ENCODE measurements at regions not wholly inside any gene's neighbourhood (a gene's known extent, or its start where the extent isn't known, plus 50 kb on each side); places are given as distances from the start of the nearest gene placed in this dataset.

DNA sequence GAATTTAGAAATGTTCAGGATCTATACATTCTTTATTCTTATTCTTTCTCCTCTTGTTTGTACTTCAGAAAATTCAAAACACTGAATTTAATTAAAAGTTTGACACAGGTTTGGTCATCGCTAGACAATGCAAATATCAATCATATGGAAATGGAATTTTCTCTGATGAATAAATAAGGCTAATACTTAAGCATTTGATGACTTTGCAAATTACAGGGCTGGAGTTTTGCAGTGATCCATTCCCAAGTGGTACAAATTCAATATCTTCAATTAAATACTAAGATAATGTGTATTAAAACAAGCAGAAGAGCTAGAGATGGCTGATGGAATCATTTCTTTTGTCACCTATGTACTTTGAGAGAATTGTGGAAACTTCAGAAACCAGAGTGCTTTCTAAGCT, 439.6 kb downstream of the DYNC2H1 start:
- no peaks in the 10 kb centered on the region for H3K27me3 Mint-ChIP-seq (ENCODE audit: unreplicated experiment)
- H3K27ac Mint-ChIP-seq (ENCODE audit: unreplicated experiment): no peak overlapping the region
- no peaks in the 10 kb centered on the region for H3K36me3 Mint-ChIP-seq (ENCODE audit: unreplicated experiment)
- no peak for DNase-seq (ENCODE audit: extremely low spot score, unreplicated experiment)
- no peak overlapping the region for H3K4me3 Mint-ChIP-seq (ENCODE audit: unreplicated experiment)
- peaks cover 10% of the 10 kb centered on the region for H3K4me1 Mint-ChIP-seq (ENCODE audit: unreplicated experiment)
- no peaks in the 10 kb centered on the region for H3K9me3 Mint-ChIP-seq (ENCODE audit: unreplicated experiment)
- TF ChIP-seq, protein P1, sequence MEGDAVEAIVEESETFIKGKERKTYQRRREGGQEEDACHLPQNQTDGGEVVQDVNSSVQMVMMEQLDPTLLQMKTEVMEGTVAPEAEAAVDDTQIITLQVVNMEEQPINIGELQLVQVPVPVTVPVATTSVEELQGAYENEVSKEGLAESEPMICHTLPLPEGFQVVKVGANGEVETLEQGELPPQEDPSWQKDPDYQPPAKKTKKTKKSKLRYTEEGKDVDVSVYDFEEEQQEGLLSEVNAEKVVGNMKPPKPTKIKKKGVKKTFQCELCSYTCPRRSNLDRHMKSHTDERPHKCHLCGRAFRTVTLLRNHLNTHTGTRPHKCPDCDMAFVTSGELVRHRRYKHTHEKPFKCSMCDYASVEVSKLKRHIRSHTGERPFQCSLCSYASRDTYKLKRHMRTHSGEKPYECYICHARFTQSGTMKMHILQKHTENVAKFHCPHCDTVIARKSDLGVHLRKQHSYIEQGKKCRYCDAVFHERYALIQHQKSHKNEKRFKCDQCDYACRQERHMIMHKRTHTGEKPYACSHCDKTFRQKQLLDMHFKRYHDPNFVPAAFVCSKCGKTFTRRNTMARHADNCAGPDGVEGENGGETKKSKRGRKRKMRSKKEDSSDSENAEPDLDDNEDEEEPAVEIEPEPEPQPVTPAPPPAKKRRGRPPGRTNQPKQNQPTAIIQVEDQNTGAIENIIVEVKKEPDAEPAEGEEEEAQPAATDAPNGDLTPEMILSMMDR (IDR thresholded peaks at IDR 0.05): no peak

- Mint-ChIP-seq H3K27me3 (ENCODE audit: unreplicated experiment) (no peaks in the 10 kb centered on the region), H3K36me3 (ENCODE audit: unreplicated experiment) (no peaks in the 10 kb centered on the region), H3K27ac (ENCODE audit: unreplicated experiment) (no peak overlapping the region), H3K4me3 (ENCODE audit: unreplicated experiment) (no peak overlapping the region), H3K9me3 (ENCODE audit: unreplicated experiment) (no peaks in the 10 kb centered on the region), H3K4me1 (ENCODE audit: unreplicated experiment) (peaks cover 10% of the 10 kb centered on the region)
- TF ChIP-seq, protein P1 (IDR thresholded peaks at IDR 0.05): no peak
- no peak for DNase-seq (ENCODE audit: extremely low spot score, unreplicated experiment)
These were observed 441.6 kb downstream of the DYNC2H1 start for GRCh38 chr11:103550811-103551210.

DNA sequence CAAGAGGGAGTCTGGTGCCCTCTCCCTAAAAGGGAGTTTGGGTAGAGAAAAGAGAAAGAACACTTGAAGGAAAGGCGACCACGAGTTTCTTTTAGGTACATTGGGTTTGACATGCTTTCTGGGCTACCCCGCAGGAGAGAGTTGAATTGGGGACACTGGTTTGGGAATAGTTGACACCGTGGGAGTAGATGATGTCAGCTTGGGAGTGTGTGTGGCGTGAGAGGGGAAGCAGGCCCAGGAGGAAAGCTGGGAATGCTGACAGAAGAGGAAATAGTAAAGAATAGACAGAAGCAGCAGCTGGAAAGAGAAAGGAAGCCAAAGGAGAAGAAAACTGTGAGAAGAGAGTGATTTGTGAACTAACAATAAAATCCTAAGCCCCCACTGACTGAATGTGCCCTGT, 442.9 kb downstream of the DYNC2H1 start:
- H3K27me3 Mint-ChIP-seq (ENCODE audit: unreplicated experiment): no peaks in the 10 kb centered on the region
- TF ChIP-seq, protein P1 (IDR thresholded peaks at IDR 0.05): no peak
- no peak for DNase-seq (ENCODE audit: extremely low spot score, unreplicated experiment)
- H3K4me3 Mint-ChIP-seq (ENCODE audit: unreplicated experiment): no peak overlapping the region
- H3K27ac Mint-ChIP-seq (ENCODE audit: unreplicated experiment): no peak overlapping the region
- peaks cover 7% of the 10 kb centered on the region for H3K4me1 Mint-ChIP-seq (ENCODE audit: unreplicated experiment)
- H3K36me3 Mint-ChIP-seq (ENCODE audit: unreplicated experiment): no peaks in the 10 kb centered on the region
- no peaks in the 10 kb centered on the region for H3K9me3 Mint-ChIP-seq (ENCODE audit: unreplicated experiment)

- Mint-ChIP-seq H3K4me3 (ENCODE audit: unreplicated experiment) (no peak overlapping the region), H3K27ac (ENCODE audit: unreplicated experiment) (no peak overlapping the region), H3K4me1 (ENCODE audit: unreplicated experiment) (peaks cover 3% of the 10 kb centered on the region), H3K36me3 (ENCODE audit: unreplicated experiment) (no peaks in the 10 kb centered on the region), H3K9me3 (ENCODE audit: unreplicated experiment) (no peaks in the 10 kb centered on the region), H3K27me3 (ENCODE audit: unreplicated experiment) (no peaks in the 10 kb centered on the region)
- no peak for DNase-seq (ENCODE audit: extremely low spot score, unreplicated experiment)
- TF ChIP-seq, protein P1 (IDR thresholded peaks at IDR 0.05): no peak
These were observed 446.9 kb downstream of the DYNC2H1 start for GRCh38 chr11:103556171-103556570.

GRCh38 chr11:103566116-103566515, 456.9 kb downstream of the DYNC2H1 start:
- H3K4me3 Mint-ChIP-seq (ENCODE audit: unreplicated experiment): no peak overlapping the region
- no peak for DNase-seq (ENCODE audit: extremely low spot score, unreplicated experiment)
- no peaks in the 10 kb centered on the region for H3K36me3 Mint-ChIP-seq (ENCODE audit: unreplicated experiment)
- no peaks in the 10 kb centered on the region for H3K27me3 Mint-ChIP-seq (ENCODE audit: unreplicated experiment)
- no peaks in the 10 kb centered on the region for H3K4me1 Mint-ChIP-seq (ENCODE audit: unreplicated experiment)
- TF ChIP-seq, protein P1 (IDR thresholded peaks at IDR 0.05): no peak
- H3K27ac Mint-ChIP-seq (ENCODE audit: unreplicated experiment): no peak overlapping the region
- H3K9me3 Mint-ChIP-seq (ENCODE audit: unreplicated experiment): no peaks in the 10 kb centered on the region

Data from osteocyte (in vitro differentiated cells).